ENCODE measurements at regions not wholly inside any gene's neighbourhood (a gene's known extent, or its start where the extent isn't known, plus 50 kb on each side); places are given as distances from the start of the nearest gene placed in this dataset.

DNA sequence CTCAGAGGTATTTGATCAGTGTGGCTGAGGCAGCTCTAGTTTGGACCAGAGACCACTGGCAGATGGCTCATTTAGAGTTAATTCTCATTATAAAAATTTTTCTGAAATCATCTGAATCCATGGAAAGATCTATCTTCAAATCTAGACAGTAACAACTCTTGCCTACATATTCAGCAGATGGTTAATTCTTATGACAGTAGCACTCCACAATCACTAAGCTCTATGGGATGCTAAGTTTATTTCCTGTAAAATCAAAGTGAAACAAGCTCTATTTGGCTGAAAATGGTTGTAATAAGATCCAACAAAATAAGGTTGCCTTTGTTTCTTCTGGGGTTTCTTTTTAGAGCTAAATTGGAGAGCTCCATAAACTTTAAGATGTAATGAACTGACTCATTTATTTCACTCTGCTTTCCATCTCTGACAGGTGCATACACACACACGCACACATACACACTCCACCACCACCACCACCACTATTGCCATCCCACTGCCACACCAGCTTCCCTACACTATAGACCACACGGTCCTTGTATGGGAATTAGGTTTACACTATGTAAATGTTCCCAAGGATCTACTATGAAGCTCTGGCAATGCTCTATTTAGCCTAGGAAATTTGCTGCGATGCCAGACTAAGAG is 293.1 kb downstream of the RPAP3 start:
- Mint-ChIP-seq H3K36me3 (ENCODE audit: low read depth) (no peaks in the 10 kb centered on the region), H3K27me3 (ENCODE audit: insufficient read depth, low read depth, poor library complexity) (no peaks in the 10 kb centered on the region), H3K9me3 (no peaks in the 10 kb centered on the region; the same call in 2 of the 3 replicates), H3K4me1 (peaks cover 9% of the 10 kb centered on the region), H3K4me3 (no peak overlapping the region), H3K27ac (no peak overlapping the region)
- H3K9me2 ChIP-seq (ENCODE audit: insufficient read depth): no peaks in the 10 kb centered on the region
- H3K27ac ChIP-seq (ENCODE audit: low read depth): no peak overlapping the region
- H2AFZ ChIP-seq: no peak overlapping the region
- no peak for ATAC-seq
- DNase-seq (ENCODE audit: low spot score): no peak
- no peak overlapping the region for H3K4me3 ChIP-seq
- H3K27me3 ChIP-seq (ENCODE audit: insufficient read depth): no peaks in the 10 kb centered on the region
- H3K4me1 ChIP-seq (ENCODE audit: insufficient read depth): 0 out of 2 replicates have a peak, but pooled peaks cover 8% of the 10 kb centered on the region
- no peaks in the 10 kb centered on the region for H3K79me2 ChIP-seq (replicated peaks; ENCODE audit: insufficient read depth)
- no peaks in the 10 kb centered on the region for H4K20me1 ChIP-seq (replicated peaks; ENCODE audit: insufficient read depth)
- TF ChIP-seq ZNF331 (CRISPR knock-in tag; IDR thresholded peaks at IDR 0.05; ENCODE audit: low read depth) (no peak), POLR2AphosphoS5 (IDR thresholded peaks at IDR 0.05; ENCODE audit: low read depth) (no peak), STAT1 (IDR thresholded peaks at IDR 0.05; ENCODE audit: unreplicated experiment) (no peak), JUNB (IDR thresholded peaks at IDR 0.05; ENCODE audit: unreplicated experiment) (no peak)
- TF ChIP-seq, protein P1, sequence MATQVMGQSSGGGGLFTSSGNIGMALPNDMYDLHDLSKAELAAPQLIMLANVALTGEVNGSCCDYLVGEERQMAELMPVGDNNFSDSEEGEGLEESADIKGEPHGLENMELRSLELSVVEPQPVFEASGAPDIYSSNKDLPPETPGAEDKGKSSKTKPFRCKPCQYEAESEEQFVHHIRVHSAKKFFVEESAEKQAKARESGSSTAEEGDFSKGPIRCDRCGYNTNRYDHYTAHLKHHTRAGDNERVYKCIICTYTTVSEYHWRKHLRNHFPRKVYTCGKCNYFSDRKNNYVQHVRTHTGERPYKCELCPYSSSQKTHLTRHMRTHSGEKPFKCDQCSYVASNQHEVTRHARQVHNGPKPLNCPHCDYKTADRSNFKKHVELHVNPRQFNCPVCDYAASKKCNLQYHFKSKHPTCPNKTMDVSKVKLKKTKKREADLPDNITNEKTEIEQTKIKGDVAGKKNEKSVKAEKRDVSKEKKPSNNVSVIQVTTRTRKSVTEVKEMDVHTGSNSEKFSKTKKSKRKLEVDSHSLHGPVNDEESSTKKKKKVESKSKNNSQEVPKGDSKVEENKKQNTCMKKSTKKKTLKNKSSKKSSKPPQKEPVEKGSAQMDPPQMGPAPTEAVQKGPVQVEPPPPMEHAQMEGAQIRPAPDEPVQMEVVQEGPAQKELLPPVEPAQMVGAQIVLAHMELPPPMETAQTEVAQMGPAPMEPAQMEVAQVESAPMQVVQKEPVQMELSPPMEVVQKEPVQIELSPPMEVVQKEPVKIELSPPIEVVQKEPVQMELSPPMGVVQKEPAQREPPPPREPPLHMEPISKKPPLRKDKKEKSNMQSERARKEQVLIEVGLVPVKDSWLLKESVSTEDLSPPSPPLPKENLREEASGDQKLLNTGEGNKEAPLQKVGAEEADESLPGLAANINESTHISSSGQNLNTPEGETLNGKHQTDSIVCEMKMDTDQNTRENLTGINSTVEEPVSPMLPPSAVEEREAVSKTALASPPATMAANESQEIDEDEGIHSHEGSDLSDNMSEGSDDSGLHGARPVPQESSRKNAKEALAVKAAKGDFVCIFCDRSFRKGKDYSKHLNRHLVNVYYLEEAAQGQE (IDR thresholded peaks at IDR 0.05; ENCODE audit: unreplicated experiment): no peak
- no peaks in the 10 kb centered on the region for H3F3A ChIP-seq (replicated peaks; ENCODE audit: low read depth)
- H3K4me2 ChIP-seq: no peak overlapping the region
- no peaks in the 10 kb centered on the region for H3K36me3 ChIP-seq (ENCODE audit: insufficient read depth)

DNA sequence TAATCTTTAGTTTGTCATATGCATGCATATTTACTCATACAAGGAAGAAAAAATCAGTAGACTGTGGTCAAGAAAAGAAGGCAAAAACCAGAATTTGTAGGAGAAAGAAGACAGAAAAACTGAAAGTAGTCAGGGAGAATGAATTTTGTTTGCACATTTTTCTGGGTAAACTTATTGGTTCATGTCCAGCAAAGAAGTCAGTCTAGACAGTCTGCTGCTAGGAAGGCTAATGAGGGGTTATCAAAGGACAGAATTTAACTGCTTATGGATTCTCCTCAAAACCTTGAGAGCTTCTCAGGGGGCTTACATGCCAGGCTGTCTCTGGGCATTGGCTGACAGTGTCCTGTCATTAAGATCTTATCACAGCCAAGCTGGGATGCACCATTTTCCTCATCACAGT is 293.9 kb downstream of the RPAP3 start:
- H3K9me3 Mint-ChIP-seq: no peaks in the 10 kb centered on the region; the same call in 2 of the 3 replicates
- DNase-seq (ENCODE audit: low spot score): no peak
- H3K27ac ChIP-seq (ENCODE audit: low read depth): no peak overlapping the region

More for the DNA sequence above, 293.9 kb downstream of the RPAP3 start:
- no peak for ATAC-seq
- Mint-ChIP-seq H3K27me3 (ENCODE audit: insufficient read depth, low read depth, poor library complexity) (no peaks in the 10 kb centered on the region), H3K4me3 (no peak overlapping the region), H3K4me1 (peaks cover 9% of the 10 kb centered on the region), H3K27ac (no peak overlapping the region), H3K36me3 (ENCODE audit: low read depth) (no peaks in the 10 kb centered on the region)
- H3K9me2 ChIP-seq (ENCODE audit: insufficient read depth): no peaks in the 10 kb centered on the region
- H3K4me1 ChIP-seq (ENCODE audit: insufficient read depth): 0 out of 2 replicates have a peak, but pooled peaks cover 8% of the 10 kb centered on the region
- H3F3A ChIP-seq (replicated peaks; ENCODE audit: low read depth): no peaks in the 10 kb centered on the region
- H3K4me2 ChIP-seq: no peak overlapping the region
- TF ChIP-seq CREB1 (CRISPR knock-in tag; IDR thresholded peaks at IDR 0.05; ENCODE audit: low read depth) (no peak), STAT1 (IDR thresholded peaks at IDR 0.05; ENCODE audit: unreplicated experiment) (no peak), JUNB (IDR thresholded peaks at IDR 0.05; ENCODE audit: unreplicated experiment) (no peak), ZNF114 (CRISPR knock-in tag; IDR thresholded peaks at IDR 0.05) (no peak), POLR2AphosphoS5 (IDR thresholded peaks at IDR 0.05; ENCODE audit: low read depth) (no peak), EZH2 (IDR thresholded peaks at IDR 0.05; ENCODE audit: low read depth, unreplicated experiment) (no peak), NANOG (IDR thresholded peaks at IDR 0.05; ENCODE audit: borderline replicate concordance) (no peak)
- TF ChIP-seq, protein P2, sequence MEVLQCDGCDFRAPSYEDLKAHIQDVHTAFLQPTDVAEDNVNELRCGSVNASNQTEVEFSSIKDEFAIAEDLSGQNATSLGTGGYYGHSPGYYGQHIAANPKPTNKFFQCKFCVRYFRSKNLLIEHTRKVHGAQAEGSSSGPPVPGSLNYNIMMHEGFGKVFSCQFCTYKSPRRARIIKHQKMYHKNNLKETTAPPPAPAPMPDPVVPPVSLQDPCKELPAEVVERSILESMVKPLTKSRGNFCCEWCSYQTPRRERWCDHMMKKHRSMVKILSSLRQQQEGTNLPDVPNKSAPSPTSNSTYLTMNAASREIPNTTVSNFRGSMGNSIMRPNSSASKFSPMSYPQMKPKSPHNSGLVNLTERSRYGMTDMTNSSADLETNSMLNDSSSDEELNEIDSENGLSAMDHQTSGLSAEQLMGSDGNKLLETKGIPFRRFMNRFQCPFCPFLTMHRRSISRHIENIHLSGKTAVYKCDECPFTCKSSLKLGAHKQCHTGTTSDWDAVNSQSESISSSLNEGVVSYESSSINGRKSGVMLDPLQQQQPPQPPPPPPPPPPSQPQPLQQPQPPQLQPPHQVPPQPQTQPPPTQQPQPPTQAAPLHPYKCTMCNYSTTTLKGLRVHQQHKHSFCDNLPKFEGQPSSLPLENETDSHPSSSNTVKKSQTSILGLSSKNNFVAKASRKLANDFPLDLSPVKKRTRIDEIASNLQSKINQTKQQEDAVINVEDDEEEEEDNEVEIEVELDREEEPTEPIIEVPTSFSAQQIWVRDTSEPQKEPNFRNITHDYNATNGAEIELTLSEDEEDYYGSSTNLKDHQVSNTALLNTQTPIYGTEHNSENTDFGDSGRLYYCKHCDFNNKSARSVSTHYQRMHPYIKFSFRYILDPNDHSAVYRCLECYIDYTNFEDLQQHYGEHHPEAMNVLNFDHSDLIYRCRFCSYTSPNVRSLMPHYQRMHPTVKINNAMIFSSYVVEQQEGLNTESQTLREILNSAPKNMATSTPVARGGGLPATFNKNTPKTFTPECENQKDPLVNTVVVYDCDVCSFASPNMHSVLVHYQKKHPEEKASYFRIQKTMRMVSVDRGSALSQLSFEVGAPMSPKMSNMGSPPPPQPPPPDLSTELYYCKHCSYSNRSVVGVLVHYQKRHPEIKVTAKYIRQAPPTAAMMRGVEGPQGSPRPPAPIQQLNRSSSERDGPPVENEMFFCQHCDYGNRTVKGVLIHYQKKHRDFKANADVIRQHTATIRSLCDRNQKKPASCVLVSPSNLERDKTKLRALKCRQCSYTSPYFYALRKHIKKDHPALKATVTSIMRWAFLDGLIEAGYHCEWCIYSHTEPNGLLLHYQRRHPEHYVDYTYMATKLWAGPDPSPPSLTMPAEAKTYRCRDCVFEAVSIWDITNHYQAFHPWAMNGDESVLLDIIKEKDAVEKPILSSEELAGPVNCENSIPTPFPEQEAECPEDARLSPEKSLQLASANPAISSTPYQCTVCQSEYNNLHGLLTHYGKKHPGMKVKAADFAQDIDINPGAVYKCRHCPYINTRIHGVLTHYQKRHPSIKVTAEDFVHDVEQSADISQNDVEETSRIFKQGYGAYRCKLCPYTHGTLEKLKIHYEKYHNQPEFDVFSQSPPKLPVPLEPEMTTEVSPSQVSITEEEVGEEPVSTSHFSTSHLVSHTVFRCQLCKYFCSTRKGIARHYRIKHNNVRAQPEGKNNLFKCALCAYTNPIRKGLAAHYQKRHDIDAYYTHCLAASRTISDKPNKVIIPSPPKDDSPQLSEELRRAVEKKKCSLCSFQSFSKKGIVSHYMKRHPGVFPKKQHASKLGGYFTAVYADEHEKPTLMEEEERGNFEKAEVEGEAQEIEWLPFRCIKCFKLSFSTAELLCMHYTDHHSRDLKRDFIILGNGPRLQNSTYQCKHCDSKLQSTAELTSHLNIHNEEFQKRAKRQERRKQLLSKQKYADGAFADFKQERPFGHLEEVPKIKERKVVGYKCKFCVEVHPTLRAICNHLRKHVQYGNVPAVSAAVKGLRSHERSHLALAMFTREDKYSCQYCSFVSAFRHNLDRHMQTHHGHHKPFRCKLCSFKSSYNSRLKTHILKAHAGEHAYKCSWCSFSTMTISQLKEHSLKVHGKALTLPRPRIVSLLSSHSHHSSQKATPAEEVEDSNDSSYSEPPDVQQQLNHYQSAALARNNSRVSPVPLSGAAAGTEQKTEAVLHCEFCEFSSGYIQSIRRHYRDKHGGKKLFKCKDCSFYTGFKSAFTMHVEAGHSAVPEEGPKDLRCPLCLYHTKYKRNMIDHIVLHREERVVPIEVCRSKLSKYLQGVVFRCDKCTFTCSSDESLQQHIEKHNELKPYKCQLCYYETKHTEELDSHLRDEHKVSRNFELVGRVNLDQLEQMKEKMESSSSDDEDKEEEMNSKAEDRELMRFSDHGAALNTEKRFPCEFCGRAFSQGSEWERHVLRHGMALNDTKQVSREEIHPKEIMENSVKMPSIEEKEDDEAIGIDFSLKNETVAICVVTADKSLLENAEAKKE (CRISPR knock-in tag; IDR thresholded peaks at IDR 0.05): no peak
- TF ChIP-seq, protein P3, sequence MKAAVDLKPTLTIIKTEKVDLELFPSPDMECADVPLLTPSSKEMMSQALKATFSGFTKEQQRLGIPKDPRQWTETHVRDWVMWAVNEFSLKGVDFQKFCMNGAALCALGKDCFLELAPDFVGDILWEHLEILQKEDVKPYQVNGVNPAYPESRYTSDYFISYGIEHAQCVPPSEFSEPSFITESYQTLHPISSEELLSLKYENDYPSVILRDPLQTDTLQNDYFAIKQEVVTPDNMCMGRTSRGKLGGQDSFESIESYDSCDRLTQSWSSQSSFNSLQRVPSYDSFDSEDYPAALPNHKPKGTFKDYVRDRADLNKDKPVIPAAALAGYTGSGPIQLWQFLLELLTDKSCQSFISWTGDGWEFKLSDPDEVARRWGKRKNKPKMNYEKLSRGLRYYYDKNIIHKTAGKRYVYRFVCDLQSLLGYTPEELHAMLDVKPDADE (IDR thresholded peaks at IDR 0.05): no peak
- no peaks in the 10 kb centered on the region for H3K27me3 ChIP-seq (ENCODE audit: insufficient read depth)
- no peaks in the 10 kb centered on the region for H3K79me2 ChIP-seq (replicated peaks; ENCODE audit: insufficient read depth)
- no peak overlapping the region for H2AFZ ChIP-seq
- H3K4me3 ChIP-seq: no peak overlapping the region
- no peaks in the 10 kb centered on the region for H3K36me3 ChIP-seq (ENCODE audit: insufficient read depth)
- no peaks in the 10 kb centered on the region for H4K20me1 ChIP-seq (replicated peaks; ENCODE audit: insufficient read depth)

Measured in GM23338 (cell line).